ENCODE measurements at regions not wholly inside any gene's neighbourhood (a gene's known extent, or its start where the extent isn't known, plus 50 kb on each side); places are given as distances from the start of the nearest gene placed in this dataset.

- DNase-seq (ENCODE audit: low read depth in 2 of 2) = no peak
Observed at GRCh38 chr3:177742273-177742672, 545.0 kb upstream of the TBL1XR1 start.

GRCh38 chr3:177743173-177743890, 546.0 kb upstream of the TBL1XR1 start:
- DNase-seq (ENCODE audit: low read depth in 2 of 2) = no peak

GRCh38 chr3:177744873-177745606, 547.8 kb upstream of the TBL1XR1 start:
- DNase-seq (ENCODE audit: low read depth in 2 of 2) = no peak

- no peak for DNase-seq (ENCODE audit: low read depth in 2 of 2)
Observed at GRCh38 chr3:177745607-177746005, 548.3 kb upstream of the TBL1XR1 start.

- no peak for DNase-seq (ENCODE audit: low read depth in 2 of 2)
Observed at GRCh38 chr3:177746337-177746933, 549.2 kb upstream of the TBL1XR1 start.

- DNase-seq (ENCODE audit: low read depth in 2 of 2) = no peak
Observed at GRCh38 chr3:177749836-177750235, 552.6 kb upstream of the TBL1XR1 start.

GRCh38 chr3:177750436-177750835, 553.2 kb upstream of the TBL1XR1 start:
- DNase-seq (ENCODE audit: low read depth in 2 of 2) = no peak

GRCh38 chr3:177751770-177752169, 554.5 kb upstream of the TBL1XR1 start:
- DNase-seq (ENCODE audit: low read depth in 2 of 2) = no peak

- no peak for DNase-seq (ENCODE audit: low read depth in 2 of 2)
Observed at GRCh38 chr3:177752831-177753230, 555.5 kb upstream of the TBL1XR1 start.

- no peak for DNase-seq (ENCODE audit: low read depth in 2 of 2)
Observed at GRCh38 chr3:177753451-177754155, 556.3 kb upstream of the TBL1XR1 start.

GRCh38 chr3:177754508-177754921, 557.2 kb upstream of the TBL1XR1 start:
- DNase-seq (ENCODE audit: low read depth in 2 of 2) = no peak

- no peak for DNase-seq (ENCODE audit: low read depth in 2 of 2)
Observed at GRCh38 chr3:177758126-177758525, 560.8 kb upstream of the TBL1XR1 start.

GRCh38 chr3:177760803-177761202, 563.5 kb upstream of the TBL1XR1 start:
- no peak for DNase-seq (ENCODE audit: low read depth in 2 of 2)

GRCh38 chr3:177764377-177764912, 567.2 kb upstream of the TBL1XR1 start:
- DNase-seq (ENCODE audit: low read depth in 2 of 2) = no peak

GRCh38 chr3:177764933-177765332, 567.7 kb upstream of the TBL1XR1 start:
- no peak for DNase-seq (ENCODE audit: low read depth in 2 of 2)

- no peak for DNase-seq (ENCODE audit: low read depth in 2 of 2)
Observed at GRCh38 chr3:177770383-177771230, 573.3 kb upstream of the TBL1XR1 start.

GRCh38 chr3:177771780-177772179, 574.5 kb upstream of the TBL1XR1 start:
- DNase-seq (ENCODE audit: low read depth in 2 of 2) = no peak

GRCh38 chr3:177772908-177773557, 575.8 kb upstream of the TBL1XR1 start:
- DNase-seq (ENCODE audit: low read depth in 2 of 2) = no peak

- no peak for DNase-seq (ENCODE audit: low read depth in 2 of 2)
Observed at GRCh38 chr3:177773717-177774116, 576.4 kb upstream of the TBL1XR1 start.

- DNase-seq (ENCODE audit: low read depth in 2 of 2) = no peak
Observed at GRCh38 chr3:177776661-177777101, 579.4 kb upstream of the TBL1XR1 start.

Data from stimulated activated CD8-positive, alpha-beta memory T cell treated with anti-CD3 and anti-CD28 coated beads, Interleukin-15, amount 100 ng/mL, for 48 hours (primary cell).